Adrenal gland (tissue), 9 donors: ENCODE measurements at regions not wholly inside any gene's neighbourhood (a gene's known extent, or its start where the extent isn't known, plus 50 kb on each side); places are given as distances from the start of the nearest gene placed in this dataset.

Experiments used
- DNase-seq, 7 donors: peaks; one replicate each; pipeline ENCODE4 v3.0.0-alpha.2; 2019 to 2020
- H3K27ac ChIP-seq, 5 donors: fragments of 200-600 bp; sonication (generic) in 4 of 5; 1 replicate in 3 of 5; 2 replicates in 2 of 5; pipeline versions ENCODE4 v1.5.1 to v1.8.0; 2016 to 2020; ENCODE audit warnings: mild to moderate bottlenecking in 1 of 5
- H3K27me3 ChIP-seq: fragments of 200-600 bp; 2 replicates; pipeline ENCODE4 v1.8.0; 2021
- H3K36me3 ChIP-seq, 2 donors: fragments of 200-600 bp; replicated peaks in 1 of 2; 1 replicate in 1 of 2; 2 replicates in 1 of 2; pipeline versions ENCODE4 v1.5.1 to v1.8.0; 2018 to 2022
- H3K4me1 ChIP-seq, 2 donors: fragments of 200-600 bp; replicated peaks in 1 of 2; 1 replicate in 1 of 2; 2 replicates in 1 of 2; pipeline versions ENCODE4 v1.5.1 to v1.8.0; 2018 to 2021
- H3K4me3 ChIP-seq, 4 donors: fragments of 200-600 bp; sonication (generic) in 3 of 4; one replicate each; pipeline ENCODE4 v1.5.1; 2016 to 2018
- H3K9me3 ChIP-seq, 3 donors: fragments of 200-600 bp; sonication (generic) in 1 of 3; replicated peaks in 1 of 3; 1 replicate in 2 of 3; 2 replicates in 1 of 3; pipeline versions ENCODE4 v1.5.1 to v1.8.0; 2016 to 2021
- CTCF ChIP-seq, 6 experiments: fragments of 450-650 bp in 4 of 6; fragments of 200-600 bp in 2 of 6; sonication (generic) in 1 of 6; IDR thresholded peaks; 1 replicate in 5 of 6; 2 replicates in 1 of 6; pipeline versions ENCODE4 v1.5.1 to v1.8.0; 2016 to 2021; ENCODE audit warnings: antibody characterized with exemption in 6 of 6, mild to moderate bottlenecking in 2 of 6, moderate library complexity in 1 of 6
- POLR2A ChIP-seq, 2 donors: fragments of 450-650 bp; IDR thresholded peaks; one replicate each; pipeline ENCODE4 v1.6.1; 2017; ENCODE audit warnings: antibody characterized with exemption in 2 of 2, mild to moderate bottlenecking in 2 of 2, moderate library complexity in 1 of 2
- WGBS, 4 donors: extraction: QIAGEN DNeasy Blood & Tissue Kit in 2 of 4; methylation state at CpG; one replicate each; pipeline versions ENCODE4 v1.1.5 to v1.1.7; 2013 to 2017; 5-methylcytosine and 5-hydroxymethylcytosine counted together
- intact Hi-C, 2 donors: fragments of 100-400 bp; cut with DNase I; formaldehyde crosslinking; loops; one replicate each; pipeline versions ENCODE4 v1.14.1 to v1.15.0; 2022 to 2023
- donor health status: healthy with polysubstance abuse.
- donor health status: Bipolar disorder and iron deficiency.
- donor health status: DM: yes; HTN: yes; CAD: no.
- donor health status: DM: no; HTN: no; CAD: no.
- donor health status: DM: no; HTN: no; CAD: no.

- TF ChIP-seq POLR2A (IDR thresholded peaks at IDR 0.05) (no peak), CTCF (IDR thresholded peaks at IDR 0.05) (no peak)
Observed at GRCh38 chr16:86069736-86070298, 170.9 kb downstream of the IRF8 start.

DNA sequence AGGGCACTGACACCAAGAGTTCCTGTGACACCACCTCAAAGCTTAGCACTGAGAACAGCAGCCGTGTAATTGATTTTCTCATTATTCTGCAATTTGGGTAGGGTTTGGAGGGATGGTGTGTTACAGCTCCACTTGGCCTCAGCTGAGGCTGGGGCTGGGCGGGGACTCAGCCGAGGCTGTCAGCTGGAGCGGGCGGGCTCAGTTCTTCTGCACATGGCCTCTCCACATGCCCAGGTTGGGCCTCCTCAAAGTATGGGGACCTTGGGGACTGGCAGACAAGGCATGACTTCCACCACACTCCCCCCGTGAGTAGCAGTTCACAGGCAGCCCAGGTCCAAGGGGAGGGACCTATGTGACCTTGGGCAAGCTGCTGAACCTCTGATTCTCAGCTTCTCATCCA is 171.5 kb downstream of the IRF8 start:
- Histone ChIP-seq H3K4me1 (no peaks in the 10 kb centered on the region), H3K4me3 (no peak overlapping the region), H3K9me3 (no peaks in the 10 kb centered on the region), H3K36me3 (no peaks in the 10 kb centered on the region), H3K27ac (no peak overlapping the region), H3K27me3 (peaks cover 10% of the 10 kb centered on the region)
- TF ChIP-seq POLR2A (IDR thresholded peaks at IDR 0.05) (no peak), CTCF (IDR thresholded peaks at IDR 0.05) (no peak)
- DNase-seq: peak in 1 of 7 donors; percentile 7
- intact Hi-C loops: loop anchor here (5.0 to 10.0 kb wide), 2 partner anchors 274 to 447 kb away; no protein-coding TSS in a partner anchor
- 58 to 80% (median 67%) methylated on average over 5 to 6 of the region's 6 CpGs for WGBS, 4 donors

More at GRCh38 chr16:86069736-86070298, 170.9 kb downstream of the IRF8 start:
- H3K36me3 ChIP-seq: no peaks in the 10 kb centered on the region
- no peaks in the 10 kb centered on the region for H3K9me3 ChIP-seq
- H3K4me1 ChIP-seq: no peaks in the 10 kb centered on the region
- peaks cover 10% of the 10 kb centered on the region for H3K27me3 ChIP-seq
- H3K27ac ChIP-seq: no peak overlapping the region
- WGBS, 4 donors: 60 to 67% (median 62%) methylated on average over 8 to 21 of the region's 21 CpGs
- DNase-seq: no peak
- intact Hi-C loops: loop anchor here (5.0 to 10.0 kb wide), 2 partner anchors 275 to 447 kb away; no protein-coding TSS in a partner anchor
- no peak overlapping the region for H3K4me3 ChIP-seq

- no peak for TF ChIP-seq POLR2A (IDR thresholded peaks at IDR 0.05)
- no peak for TF ChIP-seq CTCF (IDR thresholded peaks at IDR 0.05)
- Histone ChIP-seq H3K9me3 (no peaks in the 10 kb centered on the region), H3K36me3 (no peaks in the 10 kb centered on the region), H3K4me3 (no peak overlapping the region), H3K27me3 (peaks cover 14% of the 10 kb centered on the region), H3K4me1 (no peaks in the 10 kb centered on the region), H3K27ac (no peak overlapping the region)
- 80 to 85% (median 81%) methylated on average over 5 to 7 of the region's 7 CpGs for WGBS, 4 donors
- no peak for DNase-seq
- intact Hi-C loops: loop anchor here (5.0 to 10.0 kb wide), 2 partner anchors 274 to 446 kb away; no protein-coding TSS in a partner anchor
Observed at GRCh38 chr16:86070971-86071370, 172.0 kb downstream of the IRF8 start.

- 75 to 82% (median 78%) methylated on average over 11 to 12 of the region's 12 CpGs for WGBS, 4 donors
- intact Hi-C loops: loop anchor here (2.0 to 10.0 kb wide), 3 partner anchors 273 to 449 kb away; no protein-coding TSS in a partner anchor
- no peaks in the 10 kb centered on the region for H3K9me3 ChIP-seq
- H3K4me1 ChIP-seq: no peaks in the 10 kb centered on the region
- H3K27ac ChIP-seq: no peak overlapping the region
- DNase-seq: no peak
- no peaks in the 10 kb centered on the region for H3K36me3 ChIP-seq
- TF ChIP-seq CTCF (IDR thresholded peaks at IDR 0.05) (no peak), POLR2A (IDR thresholded peaks at IDR 0.05) (no peak)
- peaks cover 18% of the 10 kb centered on the region for H3K27me3 ChIP-seq
- no peak overlapping the region for H3K4me3 ChIP-seq
Observed at GRCh38 chr16:86071611-86072240, 172.8 kb downstream of the IRF8 start.
